Nephron (organoid): ENCODE measurements at regions not wholly inside any gene's neighbourhood (a gene's known extent, or its start where the extent isn't known, plus 50 kb on each side); places are given as distances from the start of the nearest gene placed in this dataset.

Experiments
- H3K27ac Mint-ChIP-seq, 3 experiments: 2 replicates each; pipeline ENCODE4 v1.8.0; 2020; ENCODE audit warnings: mixed read lengths in 3 of 3, mild to moderate bottlenecking in 2 of 3, moderate library complexity in 1 of 3
- H3K27me3 Mint-ChIP-seq: 2 replicates; pipeline ENCODE4 v1.8.0; 2021; ENCODE audit warnings: low read depth, mild to moderate bottlenecking, moderate library complexity, mixed read lengths
- H3K36me3 Mint-ChIP-seq: 2 replicates; pipeline ENCODE4 v1.8.0; 2020; ENCODE audit warnings: low read depth, mixed read lengths
- H3K4me1 Mint-ChIP-seq: 2 replicates; pipeline ENCODE4 v1.8.0; 2020; ENCODE audit warnings: mixed read lengths
- H3K4me3 Mint-ChIP-seq, 3 experiments: 2 replicates each; pipeline ENCODE4 v1.8.0; 2020; ENCODE audit warnings: mild to moderate bottlenecking in 3 of 3, mixed read lengths in 3 of 3, moderate library complexity in 2 of 3
- H3K9me3 Mint-ChIP-seq: 2 replicates; pipeline ENCODE4 v1.8.0; 2020; ENCODE audit warnings: mixed read lengths
- TF ChIP-seq, protein P1 (sequence below), 3 experiments: fragments of 200-600 bp; sonication (generic); IDR thresholded peaks; one replicate each; pipeline ENCODE4 v1.5.0; 2021; ENCODE audit warnings: antibody characterized with exemption in 3 of 3; ENCODE audit not compliant: unreplicated experiment in 3 of 3

DNA sequence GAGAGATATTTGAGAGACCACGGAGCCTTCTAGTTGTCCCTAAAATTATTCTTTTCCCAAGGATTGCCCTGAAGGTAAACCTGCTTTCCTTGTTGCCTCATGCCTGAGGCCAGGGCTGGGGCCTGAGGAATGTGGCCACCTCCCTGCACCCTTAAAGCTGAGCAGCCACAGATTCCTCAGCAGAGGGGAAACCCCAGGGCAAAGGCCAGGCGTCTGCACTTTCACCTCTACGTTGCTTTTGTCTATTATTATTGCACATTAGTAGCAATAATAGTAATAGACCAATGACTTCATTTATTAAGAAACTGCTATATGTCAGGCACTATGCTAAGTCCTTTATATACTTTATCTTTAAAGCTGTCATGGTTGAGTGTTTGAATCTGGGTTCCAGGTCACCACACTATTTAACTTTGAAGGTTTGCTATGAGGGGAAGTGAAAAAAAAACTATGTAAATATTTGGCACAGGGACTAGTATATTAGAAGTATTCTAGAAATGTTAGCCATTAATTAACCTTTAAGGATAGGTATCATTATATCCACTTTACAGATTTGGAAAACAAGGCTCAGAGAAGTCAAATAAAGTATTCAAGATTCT is 104.2 kb downstream of the LRRC30 start:
- H3K4me1 Mint-ChIP-seq: no peaks in the 10 kb centered on the region
- no peak overlapping the region for H3K27ac Mint-ChIP-seq
- H3K9me3 Mint-ChIP-seq: no peaks in the 10 kb centered on the region
- H3K27me3 Mint-ChIP-seq: peaks cover 3% of the 10 kb centered on the region
- H3K4me3 Mint-ChIP-seq: no peak overlapping the region
- TF ChIP-seq, protein P1, sequence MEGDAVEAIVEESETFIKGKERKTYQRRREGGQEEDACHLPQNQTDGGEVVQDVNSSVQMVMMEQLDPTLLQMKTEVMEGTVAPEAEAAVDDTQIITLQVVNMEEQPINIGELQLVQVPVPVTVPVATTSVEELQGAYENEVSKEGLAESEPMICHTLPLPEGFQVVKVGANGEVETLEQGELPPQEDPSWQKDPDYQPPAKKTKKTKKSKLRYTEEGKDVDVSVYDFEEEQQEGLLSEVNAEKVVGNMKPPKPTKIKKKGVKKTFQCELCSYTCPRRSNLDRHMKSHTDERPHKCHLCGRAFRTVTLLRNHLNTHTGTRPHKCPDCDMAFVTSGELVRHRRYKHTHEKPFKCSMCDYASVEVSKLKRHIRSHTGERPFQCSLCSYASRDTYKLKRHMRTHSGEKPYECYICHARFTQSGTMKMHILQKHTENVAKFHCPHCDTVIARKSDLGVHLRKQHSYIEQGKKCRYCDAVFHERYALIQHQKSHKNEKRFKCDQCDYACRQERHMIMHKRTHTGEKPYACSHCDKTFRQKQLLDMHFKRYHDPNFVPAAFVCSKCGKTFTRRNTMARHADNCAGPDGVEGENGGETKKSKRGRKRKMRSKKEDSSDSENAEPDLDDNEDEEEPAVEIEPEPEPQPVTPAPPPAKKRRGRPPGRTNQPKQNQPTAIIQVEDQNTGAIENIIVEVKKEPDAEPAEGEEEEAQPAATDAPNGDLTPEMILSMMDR (IDR thresholded peaks at IDR 0.05; ENCODE audit: unreplicated experiment in 3 of 3): no peak
- no peaks in the 10 kb centered on the region for H3K36me3 Mint-ChIP-seq

DNA sequence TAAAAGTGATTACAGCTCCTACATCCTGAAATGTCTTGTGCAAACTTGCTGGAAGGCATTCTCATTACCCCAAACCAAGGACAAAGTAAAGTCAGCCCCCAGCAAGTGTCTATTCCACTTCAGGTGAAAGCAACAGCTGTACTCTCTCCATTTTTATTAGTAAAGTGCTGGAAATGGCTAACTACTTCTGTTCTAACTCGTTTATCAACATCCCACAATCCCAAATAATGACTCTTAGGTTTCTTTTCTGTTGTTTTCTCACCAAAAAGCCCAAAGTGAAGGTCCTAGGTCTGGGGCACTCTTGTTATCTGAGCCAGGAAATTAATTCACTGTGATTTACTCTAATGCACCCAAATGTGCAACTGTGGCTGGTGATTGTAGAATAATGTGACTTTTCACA is 105.7 kb downstream of the LRRC30 start:
- Mint-ChIP-seq H3K27ac (no peak overlapping the region), H3K4me1 (no peaks in the 10 kb centered on the region), H3K36me3 (no peaks in the 10 kb centered on the region), H3K4me3 (no peak overlapping the region), H3K9me3 (no peaks in the 10 kb centered on the region), H3K27me3 (no peaks in the 10 kb centered on the region)
- TF ChIP-seq, protein P1 (IDR thresholded peaks at IDR 0.05; ENCODE audit: unreplicated experiment in 3 of 3): no peak

DNA sequence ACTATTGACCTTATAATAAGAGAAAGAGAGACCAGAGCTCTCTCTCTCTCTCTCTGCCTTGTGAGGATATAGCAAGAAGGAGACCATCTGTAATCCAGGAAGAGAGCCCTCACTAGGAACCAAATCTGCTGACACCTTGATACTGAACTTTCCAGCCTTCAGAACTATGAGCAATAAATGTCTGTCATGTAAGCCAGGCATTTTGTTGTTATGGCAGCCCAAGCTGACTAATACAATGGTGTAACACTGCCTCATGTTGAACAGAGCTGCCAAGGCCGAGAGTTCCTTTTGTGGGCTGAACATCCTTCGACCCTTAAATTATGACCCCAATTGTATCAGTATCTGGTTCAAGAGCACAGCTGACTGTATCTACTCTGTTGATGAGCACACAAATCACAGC is 108.0 kb downstream of the LRRC30 start:
- Mint-ChIP-seq H3K9me3 (no peaks in the 10 kb centered on the region), H3K27me3 (no peaks in the 10 kb centered on the region), H3K4me3 (no peak overlapping the region), H3K27ac (no peak overlapping the region), H3K4me1 (no peaks in the 10 kb centered on the region), H3K36me3 (no peaks in the 10 kb centered on the region)
- TF ChIP-seq, protein P1 (IDR thresholded peaks at IDR 0.05; ENCODE audit: unreplicated experiment in 3 of 3): no peak

DNA sequence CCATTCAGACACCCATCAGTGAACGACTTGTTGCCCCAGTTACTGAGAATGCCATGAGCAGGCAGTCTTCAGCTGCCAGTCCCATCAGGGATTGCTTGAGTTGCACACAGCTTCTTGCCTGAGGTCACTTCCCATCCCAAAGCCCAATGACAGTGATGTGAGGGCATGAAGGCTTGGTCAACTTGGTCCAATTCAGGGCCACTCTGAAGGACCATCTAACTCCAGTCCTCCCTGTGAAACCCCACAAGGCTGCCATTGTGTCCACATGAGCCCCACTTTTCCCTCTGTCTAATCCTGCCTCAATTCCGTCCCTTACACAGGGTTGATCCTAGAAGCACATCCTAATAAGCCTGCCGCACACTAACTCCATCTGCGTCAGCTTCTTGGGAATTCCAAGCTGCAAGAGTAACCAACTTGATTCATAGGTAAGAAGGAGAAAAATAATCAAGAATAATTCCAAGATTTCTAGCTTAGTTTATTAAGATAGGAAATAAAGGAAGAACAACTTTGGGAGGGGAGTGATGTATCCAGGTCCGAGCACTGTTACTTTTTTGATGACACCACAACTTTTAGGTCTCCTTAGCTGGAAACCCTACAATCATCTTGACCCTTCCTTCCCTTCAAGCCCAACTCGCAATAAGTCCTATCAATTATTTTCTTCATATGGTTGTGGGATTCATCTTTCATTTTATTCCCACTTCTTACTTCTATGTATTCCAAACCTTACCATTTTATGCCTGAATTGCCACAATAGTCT is 110.9 kb downstream of the LRRC30 start:
- Mint-ChIP-seq H3K9me3 (no peaks in the 10 kb centered on the region), H3K27me3 (no peaks in the 10 kb centered on the region), H3K27ac (no peak overlapping the region), H3K36me3 (no peaks in the 10 kb centered on the region), H3K4me1 (no peaks in the 10 kb centered on the region), H3K4me3 (no peak overlapping the region)
- TF ChIP-seq, protein P1 (IDR thresholded peaks at IDR 0.05; ENCODE audit: unreplicated experiment in 3 of 3): no peak

GRCh38 chr18:7349181-7349837 is 118.4 kb downstream of the LRRC30 start:
- H3K27ac Mint-ChIP-seq: no peak overlapping the region
- H3K36me3 Mint-ChIP-seq: no peaks in the 10 kb centered on the region
- no peaks in the 10 kb centered on the region for H3K4me1 Mint-ChIP-seq
- no peak overlapping the region for H3K4me3 Mint-ChIP-seq
- TF ChIP-seq, protein P1 (IDR thresholded peaks at IDR 0.05; ENCODE audit: unreplicated experiment in 3 of 3): no peak
- H3K9me3 Mint-ChIP-seq: peaks cover 8% of the 10 kb centered on the region
- H3K27me3 Mint-ChIP-seq: no peaks in the 10 kb centered on the region
